NCI-H2081 (cell line): ENCODE measurements at regions not wholly inside any gene's neighbourhood (a gene's known extent, or its start where the extent isn't known, plus 50 kb on each side); places are given as distances from the start of the nearest gene placed in this dataset.

Experiments
- DNase-seq, 2 experiments: peaks; one replicate each; lab custom pipeline; 2025; lab: John Stamatoyannopoulos, UW

GRCh38 chr18:68466672-68467071 lies 248.2 kb downstream of the TMX3 start:
- no peak for DNase-seq

GRCh38 chr18:68462766-68463165 lies 252.1 kb downstream of the TMX3 start:
- DNase-seq: no peak

GRCh38 chr18:68462148-68462547 lies 252.8 kb downstream of the TMX3 start:
- no peak for DNase-seq

GRCh38 chr18:68461481-68462018 lies 253.4 kb downstream of the TMX3 start:
- no peak for DNase-seq

- DNase-seq: no peak
Measured at GRCh38 chr18:68459968-68460367, 254.9 kb downstream of the TMX3 start.

- no peak for DNase-seq
Measured at GRCh38 chr18:68456985-68457384, 257.9 kb downstream of the TMX3 start.

GRCh38 chr18:68455229-68455603 lies 259.7 kb downstream of the TMX3 start:
- no peak for DNase-seq

- no peak for DNase-seq
Measured at GRCh38 chr18:68454511-68455228, 260.2 kb downstream of the TMX3 start.

GRCh38 chr18:68449292-68449691 lies 265.6 kb downstream of the TMX3 start:
- no peak for DNase-seq

GRCh38 chr18:68448736-68449135 lies 266.2 kb downstream of the TMX3 start:
- DNase-seq: no peak

GRCh38 chr18:68447286-68447685 lies 267.6 kb downstream of the TMX3 start:
- DNase-seq: no peak

- no peak for DNase-seq
Measured at GRCh38 chr18:68445668-68446426, 269.1 kb downstream of the TMX3 start.

GRCh38 chr18:68445136-68445535 lies 269.8 kb downstream of the TMX3 start:
- no peak for DNase-seq

- no peak for DNase-seq
Measured at GRCh38 chr18:68441241-68441640, 273.7 kb downstream of the TMX3 start.

GRCh38 chr18:68440433-68440832 lies 274.5 kb downstream of the TMX3 start:
- DNase-seq: no peak

- no peak for DNase-seq
Measured at GRCh38 chr18:68439642-68440041, 275.3 kb downstream of the TMX3 start.

GRCh38 chr18:68438983-68439382 lies 275.9 kb downstream of the TMX3 start:
- DNase-seq: no peak

- no peak for DNase-seq
Measured at GRCh38 chr18:68438536-68438935, 276.4 kb downstream of the TMX3 start.

- no peak for DNase-seq
Measured at GRCh38 chr18:68436485-68436884, 278.4 kb downstream of the TMX3 start.

- no peak for DNase-seq
Measured at GRCh38 chr18:68435581-68435980, 279.3 kb downstream of the TMX3 start.

GRCh38 chr18:68431922-68432198 lies 283.0 kb downstream of the TMX3 start:
- DNase-seq: no peak

- DNase-seq: no peak
Measured at GRCh38 chr18:68431111-68431921, 283.6 kb downstream of the TMX3 start.

GRCh38 chr18:68429841-68430240 lies 285.1 kb downstream of the TMX3 start:
- no peak for DNase-seq
